OCI-M1 (cell line): ENCODE measurements at regions not wholly inside any gene's neighbourhood (a gene's known extent, or its start where the extent isn't known, plus 50 kb on each side); places are given as distances from the start of the nearest gene placed in this dataset.
A peak's percentile ranks its signal among the peaks of the same experiment; 100 is the strongest.
"Not testable (repeated sequence)": the region's sequence is repeated elsewhere in the genome, so short reads cannot be mapped to it uniquely, and the experiment has no call there.

ENCODE experiments used
- DNase-seq: peaks from one replicate; lab custom pipeline; 2025; lab: John Stamatoyannopoulos, UW

- DNase-seq: no peak
Measured at GRCh38 chr2:111620281-111620680, 263.7 kb downstream of the ANAPC1 start.

GRCh38 chr2:111622859-111623258 lies 261.1 kb downstream of the ANAPC1 start:
- no peak for DNase-seq

- DNase-seq: no peak
Measured at GRCh38 chr2:111623380-111623779, 260.6 kb downstream of the ANAPC1 start.

GRCh38 chr2:111624411-111625156 lies 259.4 kb downstream of the ANAPC1 start:
- peak; percentile 86 for DNase-seq

GRCh38 chr2:111625157-111625537 lies 258.8 kb downstream of the ANAPC1 start:
- not testable (repeated sequence) for DNase-seq

- DNase-seq: peak; percentile 53
Measured at GRCh38 chr2:111626037-111626864, 257.7 kb downstream of the ANAPC1 start.

- peak; percentile 21 for DNase-seq
Measured at GRCh38 chr2:111626865-111627163, 257.2 kb downstream of the ANAPC1 start.

- DNase-seq: no peak
Measured at GRCh38 chr2:111627256-111627655, 256.7 kb downstream of the ANAPC1 start.

- no peak for DNase-seq
Measured at GRCh38 chr2:111628221-111628620, 255.8 kb downstream of the ANAPC1 start.

- no peak for DNase-seq
Measured at GRCh38 chr2:111629983-111630382, 254.0 kb downstream of the ANAPC1 start.

GRCh38 chr2:111632661-111633060 lies 251.3 kb downstream of the ANAPC1 start:
- DNase-seq: no peak

GRCh38 chr2:111633189-111633588 lies 250.8 kb downstream of the ANAPC1 start:
- DNase-seq: no peak

- DNase-seq: no peak
Measured at GRCh38 chr2:111633643-111634042, 250.3 kb downstream of the ANAPC1 start.

GRCh38 chr2:111634050-111634794 lies 249.8 kb downstream of the ANAPC1 start:
- peak; percentile 29 for DNase-seq

- DNase-seq: no peak
Measured at GRCh38 chr2:111634995-111635538, 248.9 kb downstream of the ANAPC1 start.

- DNase-seq: no peak
Measured at GRCh38 chr2:111636905-111637304, 247.1 kb downstream of the ANAPC1 start.

- DNase-seq: no peak
Measured at GRCh38 chr2:111638274-111638877, 245.6 kb downstream of the ANAPC1 start.

GRCh38 chr2:111640480-111640879 lies 243.5 kb downstream of the ANAPC1 start:
- DNase-seq: no peak

GRCh38 chr2:111642586-111643327 lies 241.2 kb downstream of the ANAPC1 start:
- peak; percentile 95 for DNase-seq

- DNase-seq: no peak
Measured at GRCh38 chr2:111643759-111644158, 240.2 kb downstream of the ANAPC1 start.

GRCh38 chr2:111647359-111647758 lies 236.6 kb downstream of the ANAPC1 start:
- no peak for DNase-seq
